ENCODE measurements at regions not wholly inside any gene's neighbourhood (a gene's known extent, or its start where the extent isn't known, plus 50 kb on each side); places are given as distances from the start of the nearest gene placed in this dataset.

DNA sequence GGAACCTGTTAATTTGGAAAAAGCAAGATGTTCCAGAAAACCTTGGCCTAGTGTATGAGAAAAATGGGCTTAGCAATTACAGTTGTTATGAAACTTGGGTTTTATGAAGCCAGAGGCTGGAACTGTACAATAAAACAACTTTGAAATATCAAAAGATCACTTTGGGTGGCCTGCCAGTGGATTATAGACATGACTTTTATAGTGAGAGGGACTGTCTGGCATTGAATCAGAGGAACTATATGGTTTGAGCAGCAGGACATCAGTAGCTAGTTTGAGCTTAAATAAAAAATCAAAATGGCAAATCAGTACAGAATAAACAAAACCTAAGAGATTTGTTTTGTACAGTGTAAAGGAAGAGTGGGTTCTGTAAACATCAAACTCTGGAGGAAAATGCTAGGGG is 115.0 kb upstream of the PTPRG start:
- no peak overlapping the region for H3K4me3 ChIP-seq (ENCODE audit: low read depth, low read length)
- H3K4me1 Mint-ChIP-seq (ENCODE audit: low read depth, unreplicated experiment) = peaks cover 35% of the 10 kb centered on the region
- no peak overlapping the region for H3K4me3 Mint-ChIP-seq (ENCODE audit: unreplicated experiment)
- H3K27ac Mint-ChIP-seq (ENCODE audit: unreplicated experiment) = no peak overlapping the region
- peaks cover 27% of the 10 kb centered on the region for H3K4me1 ChIP-seq
- ChIA-PET CTCF (no interaction called here), POLR2A (no interaction called here)
- TF ChIP-seq, protein P1, sequence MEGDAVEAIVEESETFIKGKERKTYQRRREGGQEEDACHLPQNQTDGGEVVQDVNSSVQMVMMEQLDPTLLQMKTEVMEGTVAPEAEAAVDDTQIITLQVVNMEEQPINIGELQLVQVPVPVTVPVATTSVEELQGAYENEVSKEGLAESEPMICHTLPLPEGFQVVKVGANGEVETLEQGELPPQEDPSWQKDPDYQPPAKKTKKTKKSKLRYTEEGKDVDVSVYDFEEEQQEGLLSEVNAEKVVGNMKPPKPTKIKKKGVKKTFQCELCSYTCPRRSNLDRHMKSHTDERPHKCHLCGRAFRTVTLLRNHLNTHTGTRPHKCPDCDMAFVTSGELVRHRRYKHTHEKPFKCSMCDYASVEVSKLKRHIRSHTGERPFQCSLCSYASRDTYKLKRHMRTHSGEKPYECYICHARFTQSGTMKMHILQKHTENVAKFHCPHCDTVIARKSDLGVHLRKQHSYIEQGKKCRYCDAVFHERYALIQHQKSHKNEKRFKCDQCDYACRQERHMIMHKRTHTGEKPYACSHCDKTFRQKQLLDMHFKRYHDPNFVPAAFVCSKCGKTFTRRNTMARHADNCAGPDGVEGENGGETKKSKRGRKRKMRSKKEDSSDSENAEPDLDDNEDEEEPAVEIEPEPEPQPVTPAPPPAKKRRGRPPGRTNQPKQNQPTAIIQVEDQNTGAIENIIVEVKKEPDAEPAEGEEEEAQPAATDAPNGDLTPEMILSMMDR (IDR thresholded peaks at IDR 0.05; ENCODE audit: insufficient read depth in 1 of 2, low read depth in 1 of 2, low read length in 1 of 2, severe bottlenecking in 1 of 2, unreplicated experiment in 1 of 2) = no peak
- no TSS peak for BruUV-seq (replicated peaks)
- intact Hi-C loops (cut with micrococcal nuclease; ENCODE audit: unreplicated experiment) = no loop called here
- no peaks in the 10 kb centered on the region for H3K36me3 ChIP-seq (ENCODE audit: control insufficient read depth, insufficient read depth, low read length)
- H3K9me3 ChIP-seq = no peaks in the 10 kb centered on the region
- no peaks in the 10 kb centered on the region for H3K27me3 Mint-ChIP-seq (ENCODE audit: insufficient read depth, unreplicated experiment)
- no peak for DNase-seq
- peaks cover 8% of the 10 kb centered on the region for H3K36me3 Mint-ChIP-seq (ENCODE audit: insufficient read depth, unreplicated experiment)
- H3K9me3 Mint-ChIP-seq (ENCODE audit: unreplicated experiment) = peaks cover 24% of the 10 kb centered on the region
- no peaks in the 10 kb centered on the region for H3K27me3 ChIP-seq (replicated peaks; ENCODE audit: control insufficient read depth, insufficient read depth, low read length)

DNA sequence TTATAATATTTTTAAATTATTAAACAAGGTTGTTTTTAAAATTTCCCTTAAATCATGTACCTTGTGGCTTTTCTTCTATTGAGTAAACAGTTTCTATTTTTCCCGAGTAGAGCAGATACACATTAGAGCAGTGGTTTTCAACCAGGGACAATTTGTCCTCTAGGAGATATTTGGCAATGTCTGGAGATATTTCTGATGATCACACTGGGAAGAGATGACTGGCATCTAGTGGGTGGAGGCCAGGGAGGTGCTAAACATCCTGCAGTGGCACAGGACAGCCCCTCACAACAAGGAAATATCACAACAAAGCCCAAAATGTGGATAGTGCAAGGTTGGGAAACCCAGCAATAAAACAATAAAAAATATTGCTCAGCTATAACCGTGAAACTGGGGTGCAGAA is 113.0 kb upstream of the PTPRG start:
- Mint-ChIP-seq H3K27ac (ENCODE audit: unreplicated experiment) (peak overlapping the region; percentile 89), H3K4me1 (ENCODE audit: low read depth, unreplicated experiment) (peaks cover 29% of the 10 kb centered on the region), H3K4me3 (ENCODE audit: unreplicated experiment) (no peak overlapping the region), H3K9me3 (ENCODE audit: unreplicated experiment) (peaks cover 22% of the 10 kb centered on the region), H3K27me3 (ENCODE audit: insufficient read depth, unreplicated experiment) (no peaks in the 10 kb centered on the region), H3K36me3 (ENCODE audit: insufficient read depth, unreplicated experiment) (peaks cover 8% of the 10 kb centered on the region)
- H3K4me1 ChIP-seq = peaks cover 27% of the 10 kb centered on the region
- TF ChIP-seq, protein P1 (IDR thresholded peaks at IDR 0.05; ENCODE audit: insufficient read depth in 1 of 2, low read depth in 1 of 2, low read length in 1 of 2, severe bottlenecking in 1 of 2, unreplicated experiment in 1 of 2) = no peak
- ChIA-PET POLR2A (no interaction called here), CTCF (no interaction called here)
- DNase-seq = no peak
- H3K27me3 ChIP-seq (replicated peaks; ENCODE audit: control insufficient read depth, insufficient read depth, low read length) = no peaks in the 10 kb centered on the region
- no TSS peak for BruUV-seq (replicated peaks)
- H3K36me3 ChIP-seq (ENCODE audit: control insufficient read depth, insufficient read depth, low read length) = no peaks in the 10 kb centered on the region
- intact Hi-C loops (cut with micrococcal nuclease; ENCODE audit: unreplicated experiment) = no loop called here
- H3K4me3 ChIP-seq (ENCODE audit: low read depth, low read length) = no peak overlapping the region
- H3K9me3 ChIP-seq = no peaks in the 10 kb centered on the region

DNA sequence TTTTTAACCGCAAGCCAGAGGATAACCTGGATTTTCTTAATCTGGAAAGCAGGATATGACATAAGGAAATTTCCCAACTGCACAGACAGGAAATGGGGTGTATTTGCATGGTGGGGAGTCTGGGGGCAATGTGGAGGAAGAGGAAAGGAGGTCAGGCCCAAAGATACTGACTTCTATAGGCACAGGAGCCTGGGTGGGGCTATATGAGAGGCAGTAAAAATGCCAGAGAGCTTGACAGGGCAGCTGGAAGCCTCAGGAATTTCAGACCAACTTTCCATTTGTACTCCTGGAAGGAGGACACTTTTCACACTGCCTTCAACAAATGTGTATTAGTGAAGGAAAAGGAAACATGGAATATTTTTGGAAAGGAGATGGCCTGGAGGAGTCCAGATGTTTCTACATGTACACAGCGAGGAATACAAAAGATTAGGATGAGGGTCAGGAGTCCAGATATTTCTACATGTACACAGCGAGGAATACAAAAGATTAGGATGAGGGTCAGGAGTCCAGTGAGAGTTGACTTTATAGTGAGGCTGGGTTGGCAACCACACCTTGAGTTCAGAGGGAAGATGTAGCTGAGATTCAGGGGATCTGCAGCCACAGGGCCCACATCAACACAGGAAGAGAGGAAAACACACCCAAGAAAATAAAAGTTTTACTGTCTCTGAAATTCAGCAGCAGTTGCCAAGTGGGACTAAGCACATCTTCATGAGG is 111.9 kb upstream of the PTPRG start:
- POLR2A ChIA-PET = no interaction called here
- H3K27ac Mint-ChIP-seq (ENCODE audit: unreplicated experiment) = peak overlapping the region; percentile 89

More for the DNA sequence above, 111.9 kb upstream of the PTPRG start:
- H3K4me3 ChIP-seq (ENCODE audit: low read depth, low read length) = no peak overlapping the region
- Mint-ChIP-seq H3K36me3 (ENCODE audit: insufficient read depth, unreplicated experiment) (peaks cover 8% of the 10 kb centered on the region), H3K4me3 (ENCODE audit: unreplicated experiment) (peak overlapping the region; percentile 44), H3K27me3 (ENCODE audit: insufficient read depth, unreplicated experiment) (no peaks in the 10 kb centered on the region), H3K9me3 (ENCODE audit: unreplicated experiment) (peaks cover 22% of the 10 kb centered on the region), H3K4me1 (ENCODE audit: low read depth, unreplicated experiment) (peaks cover 29% of the 10 kb centered on the region)
- peaks cover 27% of the 10 kb centered on the region for H3K4me1 ChIP-seq
- no peaks in the 10 kb centered on the region for H3K9me3 ChIP-seq
- no TSS peak for BruUV-seq (replicated peaks)
- H3K27me3 ChIP-seq (replicated peaks; ENCODE audit: control insufficient read depth, insufficient read depth, low read length) = no peaks in the 10 kb centered on the region
- TF ChIP-seq, protein P1 (IDR thresholded peaks at IDR 0.05; ENCODE audit: insufficient read depth in 1 of 2, low read depth in 1 of 2, low read length in 1 of 2, severe bottlenecking in 1 of 2, unreplicated experiment in 1 of 2) = no peak
- peak; percentile 44 to 77 for DNase-seq
- H3K36me3 ChIP-seq (ENCODE audit: control insufficient read depth, insufficient read depth, low read length) = no peaks in the 10 kb centered on the region
- CTCF ChIA-PET = no interaction called here
- intact Hi-C loops (cut with micrococcal nuclease; ENCODE audit: unreplicated experiment) = no loop called here
